ENCODE measurements at regions not wholly inside any gene's neighbourhood (a gene's known extent, or its start where the extent isn't known, plus 50 kb on each side); places are given as distances from the start of the nearest gene placed in this dataset.

DNA sequence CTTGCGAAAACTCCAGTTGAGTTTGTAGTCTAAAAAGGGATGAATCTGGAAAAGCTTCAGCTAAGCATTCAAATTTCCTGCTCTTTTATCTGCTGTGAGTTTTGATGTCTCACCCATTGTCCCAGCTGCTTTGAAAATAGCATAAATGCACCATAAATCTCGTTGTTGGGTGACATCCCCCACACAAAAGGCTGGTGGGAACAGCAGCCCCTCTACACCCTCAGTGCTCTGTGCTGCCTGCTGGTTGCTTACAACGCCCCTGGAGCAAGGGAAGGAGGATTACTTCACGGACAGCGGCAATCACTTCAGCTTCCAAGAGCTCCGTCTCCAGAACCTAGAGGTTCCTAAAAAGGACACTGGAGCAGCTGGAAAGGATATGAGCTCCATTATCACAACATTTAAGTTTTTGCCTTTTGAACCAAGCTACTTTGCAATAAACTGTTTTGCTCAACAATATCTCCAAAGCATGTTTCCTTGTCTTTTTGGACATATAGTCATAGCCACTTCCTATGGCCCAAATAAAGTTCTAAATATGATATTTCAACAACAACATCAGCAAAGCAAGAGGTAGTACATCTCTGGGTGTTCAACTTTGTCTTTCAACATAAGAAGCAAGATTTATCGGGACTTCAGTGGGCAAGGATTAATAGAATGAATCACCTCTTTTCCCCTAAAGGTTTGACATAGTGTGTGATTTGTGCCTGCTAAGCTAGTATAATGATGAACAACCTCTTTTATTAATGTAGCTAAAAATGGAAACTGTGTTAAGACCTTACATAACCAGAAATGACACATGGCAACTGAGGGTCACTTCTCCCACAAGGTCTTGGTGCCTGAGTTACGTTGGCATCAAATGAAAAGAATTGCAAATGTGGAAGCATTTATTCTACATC lies 413.5 kb downstream of the TXNL1 start:
- TF ChIP-seq, protein P1, sequence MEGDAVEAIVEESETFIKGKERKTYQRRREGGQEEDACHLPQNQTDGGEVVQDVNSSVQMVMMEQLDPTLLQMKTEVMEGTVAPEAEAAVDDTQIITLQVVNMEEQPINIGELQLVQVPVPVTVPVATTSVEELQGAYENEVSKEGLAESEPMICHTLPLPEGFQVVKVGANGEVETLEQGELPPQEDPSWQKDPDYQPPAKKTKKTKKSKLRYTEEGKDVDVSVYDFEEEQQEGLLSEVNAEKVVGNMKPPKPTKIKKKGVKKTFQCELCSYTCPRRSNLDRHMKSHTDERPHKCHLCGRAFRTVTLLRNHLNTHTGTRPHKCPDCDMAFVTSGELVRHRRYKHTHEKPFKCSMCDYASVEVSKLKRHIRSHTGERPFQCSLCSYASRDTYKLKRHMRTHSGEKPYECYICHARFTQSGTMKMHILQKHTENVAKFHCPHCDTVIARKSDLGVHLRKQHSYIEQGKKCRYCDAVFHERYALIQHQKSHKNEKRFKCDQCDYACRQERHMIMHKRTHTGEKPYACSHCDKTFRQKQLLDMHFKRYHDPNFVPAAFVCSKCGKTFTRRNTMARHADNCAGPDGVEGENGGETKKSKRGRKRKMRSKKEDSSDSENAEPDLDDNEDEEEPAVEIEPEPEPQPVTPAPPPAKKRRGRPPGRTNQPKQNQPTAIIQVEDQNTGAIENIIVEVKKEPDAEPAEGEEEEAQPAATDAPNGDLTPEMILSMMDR (conservative IDR thresholded peaks at IDR 0.05; ENCODE audit: low read depth, low read length) = no peak
- TF ChIP-seq CEBPB (IDR thresholded peaks at IDR 0.05; ENCODE audit: low read depth, low read length) (no peak), MXI1 (IDR thresholded peaks at IDR 0.05; ENCODE audit: borderline replicate concordance, low read depth, low read length) (no peak), POLR2A (IDR thresholded peaks at IDR 0.05; ENCODE audit: low read depth, low read length) (no peak), CHD1 (IDR thresholded peaks at IDR 0.05; ENCODE audit: low read depth, low read length) (no peak), RAD21 (IDR thresholded peaks at IDR 0.05; ENCODE audit: low read length) (no peak)

Data from IMR-90 (cell line).